A549 (cell line): ENCODE measurements at regions not wholly inside any gene's neighbourhood (a gene's known extent, or its start where the extent isn't known, plus 50 kb on each side); places are given as distances from the start of the nearest gene placed in this dataset.

Source experiments
- ATAC-seq, 2 experiments: fragments of 200-7000 bp in 1 of 2; fragments of >200 bp in 1 of 2; cut with Nextera tagmentation in 1 of 2; cut with Tn5 transposase in 1 of 2; 3 replicates each; pipeline versions ENCODE4 v1.8.0 to v1.9.1; 2018 to 2020; ENCODE audit warnings: mild to moderate bottlenecking in 1 of 2, moderate library complexity in 1 of 2
- CTCF ChIA-PET: fragments of 300-600 bp; sonication (Branson Sonifier 250); formaldehyde crosslinking; extraction: SDS; loops from one replicate; lab custom pipeline; 2021; ENCODE audit warnings: antibody characterized with exemption, inconsistent platforms; lab: Yijun Ruan, JAX
- POLR2A ChIA-PET: fragments of 350-600 bp; formaldehyde crosslinking; extraction: SDS; loops from one replicate; lab custom pipeline; 2021; ENCODE audit warnings: antibody characterized with exemption, inconsistent platforms; lab: Yijun Ruan, JAX
- DNase-seq, 2 experiments: peaks; one replicate each; pipeline versions ENCODE4 v3.0.0 to v3.0.0-alpha.2; 2011 to 2016; ENCODE audit warnings: low read depth in 1 of 2, low spot score in 1 of 2
- FAIRE-seq: peaks from 2 replicates; lab custom pipeline; 2011; peaks lifted over from hg19 to GRCh38; lab: Jason Lieb, UNC
- H3K27ac ChIP-seq, 2 experiments: fragments of >200 bp; sonication (Bioruptor Twin); formaldehyde crosslinking; 3 replicates each; pipeline ENCODE4 v1.5.1; 2016 to 2017
- H3K4me1 ChIP-seq: fragments of >200 bp; sonication (Bioruptor Twin); formaldehyde crosslinking; 3 replicates; pipeline ENCODE4 v1.6.1; 2016
- H3K4me2 ChIP-seq: fragments of >200 bp; sonication (Bioruptor Twin); formaldehyde crosslinking; 3 replicates; pipeline ENCODE4 v1.6.1; 2016
- H3K4me3 ChIP-seq: fragments of >200 bp; sonication (Bioruptor Twin); formaldehyde crosslinking; 3 replicates; pipeline ENCODE4 v1.5.1; 2016
- H3K9me3 ChIP-seq: fragments of >200 bp; sonication (Bioruptor Twin); formaldehyde crosslinking; 3 replicates; pipeline ENCODE4 v1.6.1; 2016
- BHLHE40 ChIP-seq: IDR thresholded peaks from 2 replicates; pipeline ENCODE4 v1.6.1; 2012; ENCODE audit warnings: low read depth, low read length, inconsistent platforms
- CBX8 ChIP-seq: fragments of 200-600 bp; sonication (generic); IDR thresholded peaks from 2 replicates; pipeline ENCODE4 v1.6.1; 2016
- CHD2 ChIP-seq: fragments of 150-350 bp; IDR thresholded peaks from 2 replicates; pipeline ENCODE4 v1.6.1; 2014; ENCODE audit warnings: low read length; ENCODE audit not compliant: partially characterized antibody
- CHD4 ChIP-seq: fragments of 200-600 bp; sonication (generic); IDR thresholded peaks from 2 replicates; pipeline ENCODE4 v1.6.1; 2016; ENCODE audit warnings: antibody characterized with exemption, mild to moderate bottlenecking, borderline replicate concordance
- EHMT2 ChIP-seq: fragments of 200-600 bp; sonication (generic); IDR thresholded peaks from 2 replicates; pipeline ENCODE4 v1.6.1; 2016; ENCODE audit warnings: antibody characterized with exemption, low read depth, mild to moderate bottlenecking, moderate library complexity
- EP300 ChIP-seq, 2 experiments: fragments of >200 bp; sonication (Bioruptor Twin); formaldehyde crosslinking; IDR thresholded peaks; 2 replicates in 1 of 2; 3 replicates in 1 of 2; pipeline ENCODE4 v1.6.1; 2016 to 2017
- ESRRA ChIP-seq: fragments of 150-350 bp; IDR thresholded peaks from 2 replicates; pipeline ENCODE4 v1.6.1; 2014; ENCODE audit warnings: mild to moderate bottlenecking, low read length, borderline replicate concordance
- FOSB ChIP-seq: fragments of 250-450 bp; sonication (Bioruptor Pico); IDR thresholded peaks from 2 replicates; pipeline ENCODE4 v1.5.0; 2020; ENCODE audit warnings: mild to moderate bottlenecking, moderate library complexity
- FOXS1 ChIP-seq: fragments of 250-450 bp; sonication (Bioruptor Pico); IDR thresholded peaks from 2 replicates; pipeline ENCODE4 v1.5.0; 2020; ENCODE audit warnings: mild to moderate bottlenecking, moderate library complexity
- GATA3 ChIP-seq: IDR thresholded peaks from 2 replicates; pipeline ENCODE4 v1.6.1; 2012; ENCODE audit warnings: borderline replicate concordance
- HOXA7 ChIP-seq: fragments of 250-450 bp; sonication (Bioruptor Pico); IDR thresholded peaks from 2 replicates; pipeline ENCODE4 v1.5.0; 2020; ENCODE audit warnings: mild to moderate bottlenecking, moderate library complexity
- JUN ChIP-seq, 2 experiments: fragments of >200 bp; sonication (Bioruptor Twin); formaldehyde crosslinking; IDR thresholded peaks; 2 replicates in 1 of 2; 3 replicates in 1 of 2; pipeline ENCODE4 v1.6.1; 2016 to 2017
- KDM1A ChIP-seq: fragments of 200-600 bp; sonication (generic); IDR thresholded peaks from 2 replicates; pipeline ENCODE4 v1.6.1; 2016; ENCODE audit warnings: low read depth, mild to moderate bottlenecking
- MAFK ChIP-seq: fragments of 450-650 bp; IDR thresholded peaks from 2 replicates; pipeline ENCODE4 v1.6.1; 2014; ENCODE audit not compliant: partially characterized antibody
- NFE2L2 ChIP-seq: fragments of 150-350 bp; conservative IDR thresholded peaks from 2 replicates; pipeline ENCODE4 v1.6.1; 2014; ENCODE audit warnings: low read length
- NR3C1 ChIP-seq: fragments of >200 bp; sonication (Bioruptor Twin); formaldehyde crosslinking; IDR thresholded peaks from 3 replicates; pipeline ENCODE4 v1.6.1; 2017
- POLR2A ChIP-seq: IDR thresholded peaks from 2 replicates; pipeline ENCODE4 v1.6.1; 2012; ENCODE audit warnings: mild to moderate bottlenecking, low read length
- RNF2 ChIP-seq: fragments of 200-600 bp; sonication (generic); IDR thresholded peaks from 2 replicates; pipeline ENCODE4 v1.6.1; 2016; ENCODE audit warnings: low read depth, mild to moderate bottlenecking, antibody characterized with exemption, moderate library complexity, borderline replicate concordance
- TFCP2L1 ChIP-seq: fragments of 250-450 bp; sonication (Bioruptor Pico); IDR thresholded peaks from 2 replicates; pipeline ENCODE4 v1.5.0; 2021; ENCODE audit warnings: mild to moderate bottlenecking
- TP53 ChIP-seq: fragments of 250-450 bp; sonication (Bioruptor Pico); IDR thresholded peaks from 2 replicates; pipeline ENCODE4 v1.5.0; 2021; ENCODE audit warnings: mild to moderate bottlenecking, moderate library complexity
- ZSCAN20 ChIP-seq: fragments of 250-450 bp; sonication (Bioruptor Pico); IDR thresholded peaks from 2 replicates; pipeline ENCODE4 v1.8.0; 2022; ENCODE audit warnings: mild to moderate bottlenecking, moderate library complexity
- WGBS: methylation state at CpG from one replicate; pipeline ENCODE4 v1.1.6; 2017; ENCODE audit errors: missing lambda C conversion rate; 5-methylcytosine and 5-hydroxymethylcytosine counted together
- TF ChIP-seq, protein P1 (sequence below): fragments of 250-450 bp; sonication (Bioruptor Pico); IDR thresholded peaks from 2 replicates; pipeline ENCODE4 v1.5.0; 2020; ENCODE audit warnings: low read depth, mild to moderate bottlenecking, moderate library complexity
- TF ChIP-seq, protein P2 (sequence below): IDR thresholded peaks from 2 replicates; pipeline ENCODE4 v1.6.1; 2012
- TF ChIP-seq, protein P3 (sequence below): fragments of >200 bp; sonication (Bioruptor Twin); formaldehyde crosslinking; IDR thresholded peaks from 3 replicates; pipeline ENCODE4 v1.6.1; 2016

DNA sequence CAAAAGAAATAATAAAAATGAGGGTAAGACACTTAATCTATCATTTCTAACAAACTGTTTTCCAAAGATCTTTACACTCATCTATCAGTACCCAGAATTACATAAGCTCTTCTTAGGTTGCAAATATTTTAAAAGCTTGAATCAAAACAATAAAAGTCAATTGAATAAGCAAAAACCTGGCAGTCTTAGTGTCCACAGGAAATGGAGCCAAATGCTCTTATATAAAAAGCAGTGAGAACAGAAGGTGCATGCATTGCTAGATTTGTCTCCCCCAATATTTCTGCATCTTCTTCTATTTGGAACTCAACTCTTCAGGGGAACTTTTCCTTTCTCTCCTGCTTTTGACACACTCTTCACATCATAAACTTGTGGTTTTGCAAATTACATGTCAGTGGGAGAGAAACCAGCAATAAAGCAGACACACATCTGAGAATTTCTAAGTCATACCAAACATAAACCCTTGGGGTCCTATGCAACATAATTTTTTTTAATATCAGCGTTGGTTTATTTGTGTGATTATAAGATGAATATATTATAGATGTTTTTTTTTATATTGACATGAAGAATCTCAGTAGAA, 343.9 kb upstream of the ACVR2A start:
- Histone ChIP-seq H3K4me1 (no peaks in the 10 kb centered on the region), H3K4me3 (no peak overlapping the region), H3K27ac (no peak overlapping the region), H3K4me2 (no peak overlapping the region), H3K9me3 (no peaks in the 10 kb centered on the region)
- TF ChIP-seq BHLHE40: no peak
- TF ChIP-seq GATA3: no peak
- TF ChIP-seq, protein P1, sequence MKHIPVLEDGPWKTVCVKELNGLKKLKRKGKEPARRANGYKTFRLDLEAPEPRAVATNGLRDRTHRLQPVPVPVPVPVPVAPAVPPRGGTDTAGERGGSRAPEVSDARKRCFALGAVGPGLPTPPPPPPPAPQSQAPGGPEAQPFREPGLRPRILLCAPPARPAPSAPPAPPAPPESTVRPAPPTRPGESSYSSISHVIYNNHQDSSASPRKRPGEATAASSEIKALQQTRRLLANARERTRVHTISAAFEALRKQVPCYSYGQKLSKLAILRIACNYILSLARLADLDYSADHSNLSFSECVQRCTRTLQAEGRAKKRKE: no peak
- no peak for TF ChIP-seq JUN (IDR thresholded peaks at IDR 0.05)
- no peak for TF ChIP-seq ZSCAN20 (CRISPR knock-in tag)
- TF ChIP-seq ESRRA: no peak
- TF ChIP-seq FOXS1: no peak
- TF ChIP-seq POLR2A: no peak
- ChIA-PET POLR2A (no interaction called here), CTCF (no interaction called here)
- no peak for ATAC-seq
- WGBS: 3% methylated on average over 1 of the region's 1 CpG
- no peak for FAIRE-seq
- DNase-seq: no peak

DNA sequence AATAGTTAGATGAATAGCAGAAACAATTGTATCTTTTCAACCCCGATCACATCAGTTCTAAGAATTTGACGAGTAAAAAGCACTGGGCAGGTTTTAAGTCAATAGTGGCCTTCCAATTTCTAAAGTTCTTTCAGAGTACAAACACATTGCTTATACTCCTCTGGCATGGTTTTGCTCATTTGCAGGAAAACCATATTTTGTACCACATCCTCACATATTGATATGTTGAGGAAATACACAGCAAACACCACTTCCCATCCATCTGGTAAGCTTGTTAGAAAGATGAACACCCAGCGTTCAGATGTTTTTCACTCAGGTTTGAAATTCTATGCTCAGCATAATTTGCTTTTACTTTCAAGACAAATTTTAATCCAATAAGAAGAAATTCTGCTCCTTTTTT, 344.6 kb upstream of the ACVR2A start:
- ChIA-PET POLR2A (no interaction called here), CTCF (no interaction called here)
- ATAC-seq (no peak), FAIRE-seq (no peak), DNase-seq (no peak)
- Histone ChIP-seq H3K4me2 (no peak overlapping the region), H3K27ac (no peak overlapping the region), H3K9me3 (no peaks in the 10 kb centered on the region), H3K4me3 (no peak overlapping the region), H3K4me1 (no peaks in the 10 kb centered on the region)
- TF ChIP-seq ESRRA (no peak), CBX8 (no peak), CHD4 (no peak), CHD2 (no peak), HOXA7 (CRISPR knock-in tag) (no peak), TP53 (CRISPR knock-in tag) (no peak), GATA3 (no peak), NFE2L2 (no peak), MAFK (no peak), EHMT2 (no peak), FOSB (CRISPR knock-in tag) (no peak), EP300 (IDR thresholded peaks at IDR 0.05) (no peak), NR3C1 (no peak), TFCP2L1 (no peak), RNF2 (no peak), FOXS1 (no peak), KDM1A (no peak)
- TF ChIP-seq, protein P1: no peak
- TF ChIP-seq, protein P2, sequence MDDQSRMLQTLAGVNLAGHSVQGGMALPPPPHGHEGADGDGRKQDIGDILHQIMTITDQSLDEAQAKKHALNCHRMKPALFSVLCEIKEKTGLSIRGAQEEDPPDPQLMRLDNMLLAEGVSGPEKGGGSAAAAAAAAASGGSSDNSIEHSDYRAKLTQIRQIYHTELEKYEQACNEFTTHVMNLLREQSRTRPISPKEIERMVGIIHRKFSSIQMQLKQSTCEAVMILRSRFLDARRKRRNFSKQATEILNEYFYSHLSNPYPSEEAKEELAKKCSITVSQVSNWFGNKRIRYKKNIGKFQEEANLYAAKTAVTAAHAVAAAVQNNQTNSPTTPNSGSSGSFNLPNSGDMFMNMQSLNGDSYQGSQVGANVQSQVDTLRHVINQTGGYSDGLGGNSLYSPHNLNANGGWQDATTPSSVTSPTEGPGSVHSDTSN: no peak
- TF ChIP-seq, protein P3, sequence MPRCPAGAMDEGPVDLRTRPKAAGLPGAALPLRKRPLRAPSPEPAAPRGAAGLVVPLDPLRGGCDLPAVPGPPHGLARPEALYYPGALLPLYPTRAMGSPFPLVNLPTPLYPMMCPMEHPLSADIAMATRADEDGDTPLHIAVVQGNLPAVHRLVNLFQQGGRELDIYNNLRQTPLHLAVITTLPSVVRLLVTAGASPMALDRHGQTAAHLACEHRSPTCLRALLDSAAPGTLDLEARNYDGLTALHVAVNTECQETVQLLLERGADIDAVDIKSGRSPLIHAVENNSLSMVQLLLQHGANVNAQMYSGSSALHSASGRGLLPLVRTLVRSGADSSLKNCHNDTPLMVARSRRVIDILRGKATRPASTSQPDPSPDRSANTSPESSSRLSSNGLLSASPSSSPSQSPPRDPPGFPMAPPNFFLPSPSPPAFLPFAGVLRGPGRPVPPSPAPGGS: no peak
- 53% methylated on average over 3 of the region's 3 CpGs for WGBS

DNA sequence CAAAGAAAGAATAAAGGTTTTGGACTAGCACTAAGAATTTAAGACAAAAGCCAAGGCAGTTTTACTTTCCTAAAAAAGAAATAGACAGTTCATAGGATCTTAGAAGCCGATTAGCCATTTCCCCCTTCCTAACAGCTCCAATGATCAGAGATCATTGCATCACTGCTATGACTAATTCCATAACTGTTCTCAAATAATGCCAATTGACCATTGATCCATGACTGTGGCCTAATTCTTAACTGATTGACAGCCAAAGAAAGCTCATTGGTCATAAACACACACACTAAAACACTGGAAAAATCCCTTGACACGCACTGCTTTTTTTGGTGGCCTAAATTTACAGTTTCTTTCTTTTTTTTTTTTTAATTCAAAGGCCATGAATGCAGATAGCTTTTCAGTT, 345.0 kb upstream of the ACVR2A start:
- no peak for DNase-seq
- no peak for ATAC-seq
- H3K4me2 ChIP-seq: no peak overlapping the region
- no peaks in the 10 kb centered on the region for H3K9me3 ChIP-seq
- POLR2A ChIA-PET: no interaction called here
- H3K27ac ChIP-seq: no peak overlapping the region
- no peaks in the 10 kb centered on the region for H3K4me1 ChIP-seq
- TF ChIP-seq BHLHE40: no peak
- H3K4me3 ChIP-seq: no peak overlapping the region
- FAIRE-seq: no peak
- 4% methylated on average over 2 of the region's 2 CpGs for WGBS
- CTCF ChIA-PET: no interaction called here
